ENCODE measurements at regions not wholly inside any gene's neighbourhood (a gene's known extent, or its start where the extent isn't known, plus 50 kb on each side); places are given as distances from the start of the nearest gene placed in this dataset.
"Not testable (repeated sequence)": the region's sequence is repeated elsewhere in the genome, so short reads cannot be mapped to it uniquely, and the experiment has no call there.

DNA sequence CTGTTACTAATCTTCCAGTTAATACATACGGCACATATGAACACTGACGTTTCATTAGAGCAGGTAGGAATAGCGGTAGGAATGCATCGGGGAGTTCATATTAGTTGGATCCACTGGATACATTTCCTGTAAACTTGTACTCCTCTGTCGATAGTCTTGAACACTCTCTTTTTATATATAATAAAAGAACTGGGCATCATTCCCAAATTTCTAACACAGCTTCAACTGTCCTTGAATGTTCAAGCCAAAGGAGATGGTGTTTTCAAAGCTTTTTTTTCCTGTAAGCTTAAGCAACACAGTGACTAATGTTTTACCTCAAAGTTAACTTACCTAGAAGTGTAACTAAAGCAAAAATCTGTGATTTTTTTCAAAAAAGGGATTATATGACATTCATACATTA lies 195.3 kb downstream of the UTRN start:
- no peak for DNase-seq

- no peak for DNase-seq
These were observed 196.4 kb downstream of the UTRN start for GRCh38 chr6:144481527-144481926.

GRCh38 chr6:144482142-144482541 lies 197.0 kb downstream of the UTRN start:
- peak; percentile 84 for DNase-seq

GRCh38 chr6:144485531-144485930 lies 200.4 kb downstream of the UTRN start:
- DNase-seq = no peak

DNA sequence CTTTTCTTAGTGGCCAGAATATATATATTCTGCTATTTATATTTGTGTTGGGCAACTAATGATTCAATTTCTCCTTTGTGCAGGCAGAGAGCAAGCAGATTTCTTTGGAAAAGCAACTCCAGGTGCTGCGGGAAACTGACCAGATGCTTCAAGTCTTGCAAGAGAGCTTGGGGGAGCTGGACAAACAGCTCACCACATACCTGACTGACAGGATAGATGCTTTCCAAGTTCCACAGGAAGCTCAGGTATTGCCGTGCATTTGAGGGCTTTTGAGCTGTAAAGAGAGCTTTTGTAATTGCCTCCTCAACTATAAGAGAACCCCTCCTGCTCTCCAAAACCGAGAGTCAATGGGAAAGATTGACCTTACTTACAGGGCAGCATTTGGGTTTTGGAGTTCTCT lies 203.5 kb downstream of the UTRN start:
- DNase-seq = no peak

GRCh38 chr6:144493035-144493910 lies 208.1 kb downstream of the UTRN start:
- no peak for DNase-seq

- not testable (repeated sequence) for DNase-seq
These were observed 209.9 kb downstream of the UTRN start for GRCh38 chr6:144495076-144495475.

DNA sequence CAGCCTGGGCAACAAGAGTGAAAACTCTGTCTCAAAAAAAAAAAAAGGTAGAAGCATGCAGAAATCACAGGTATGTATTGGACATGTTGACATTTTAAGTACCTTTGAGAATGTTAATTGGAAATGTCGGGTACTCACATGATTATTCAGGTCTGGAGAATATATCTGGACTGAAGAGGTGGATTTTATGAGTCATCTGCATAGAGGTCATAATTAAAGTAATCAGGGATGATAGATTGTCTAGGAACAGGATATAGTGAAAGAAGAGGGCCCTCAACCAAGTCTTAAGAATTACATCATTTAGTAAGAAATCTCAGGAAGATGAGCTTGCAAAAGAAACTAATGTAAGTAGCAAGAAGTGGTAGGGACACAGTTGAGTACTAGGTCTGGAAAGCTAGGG lies 212.5 kb downstream of the UTRN start:
- DNase-seq = no peak

- no peak for DNase-seq
These were observed 215.8 kb downstream of the UTRN start for GRCh38 chr6:144500892-144501291.

DNA sequence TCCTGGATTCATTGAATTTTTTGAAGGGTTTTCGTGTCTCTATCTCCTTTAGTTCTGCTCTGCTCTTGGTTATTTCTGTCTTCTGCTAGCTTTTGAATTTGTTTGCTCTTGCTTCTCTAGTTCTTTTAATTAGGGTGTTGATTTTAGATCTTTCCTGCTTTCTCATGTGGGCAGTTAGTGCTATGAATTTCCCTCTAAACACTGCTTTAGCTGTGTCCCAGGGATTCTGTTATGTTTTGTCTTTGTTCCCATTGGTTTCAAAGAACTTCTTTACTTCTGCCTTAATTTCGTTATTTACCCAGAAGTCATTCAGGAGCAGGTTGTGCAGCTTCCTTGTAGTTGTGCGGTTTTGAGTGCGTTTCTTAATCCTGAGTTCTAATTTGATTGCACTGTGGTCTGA lies 220.1 kb downstream of the UTRN start:
- not testable (repeated sequence) for DNase-seq

DNA sequence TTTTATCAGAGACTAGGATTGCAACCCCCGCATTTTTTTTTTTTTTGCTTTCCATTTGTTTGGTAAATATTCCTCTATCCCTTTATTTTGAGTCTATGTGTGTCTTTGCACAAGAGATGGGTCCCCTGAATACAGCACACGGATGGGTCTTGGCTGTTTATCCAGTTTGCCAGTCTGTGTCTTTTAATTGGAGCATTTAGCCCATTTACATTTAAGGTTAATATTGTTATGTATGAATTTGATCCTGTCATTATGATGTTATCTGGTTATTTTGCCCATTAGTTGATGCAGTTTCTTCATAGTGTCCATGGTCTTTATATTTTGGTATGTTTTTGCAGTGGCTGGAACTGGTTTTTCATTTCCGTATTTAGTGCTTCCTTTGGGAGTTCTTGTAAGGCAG lies 220.9 kb downstream of the UTRN start:
- not testable (repeated sequence) for DNase-seq

GRCh38 chr6:144507772-144508312 lies 222.7 kb downstream of the UTRN start:
- not testable (repeated sequence) for DNase-seq

GRCh38 chr6:144510859-144511258 lies 225.7 kb downstream of the UTRN start:
- no peak for DNase-seq

DNA sequence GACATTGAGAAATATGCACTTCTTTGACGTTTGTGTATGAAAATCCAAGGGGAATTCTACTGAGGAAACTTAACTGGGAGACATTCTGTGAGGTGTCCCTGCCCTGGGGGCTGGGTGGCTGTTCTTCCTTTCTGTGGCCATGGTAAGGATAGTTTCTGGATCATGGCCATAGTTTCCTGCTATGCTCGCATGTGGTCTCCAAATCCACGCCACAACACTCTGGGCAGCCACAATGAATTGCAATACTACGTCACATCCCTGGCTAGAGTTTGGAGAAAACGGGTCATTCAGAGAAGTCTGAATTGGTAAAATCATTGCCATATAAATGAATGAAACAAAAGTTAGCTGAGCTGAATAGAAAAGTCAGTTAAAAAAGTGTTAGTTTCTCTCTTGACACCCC lies 230.6 kb downstream of the UTRN start:
- DNase-seq = no peak

DNA sequence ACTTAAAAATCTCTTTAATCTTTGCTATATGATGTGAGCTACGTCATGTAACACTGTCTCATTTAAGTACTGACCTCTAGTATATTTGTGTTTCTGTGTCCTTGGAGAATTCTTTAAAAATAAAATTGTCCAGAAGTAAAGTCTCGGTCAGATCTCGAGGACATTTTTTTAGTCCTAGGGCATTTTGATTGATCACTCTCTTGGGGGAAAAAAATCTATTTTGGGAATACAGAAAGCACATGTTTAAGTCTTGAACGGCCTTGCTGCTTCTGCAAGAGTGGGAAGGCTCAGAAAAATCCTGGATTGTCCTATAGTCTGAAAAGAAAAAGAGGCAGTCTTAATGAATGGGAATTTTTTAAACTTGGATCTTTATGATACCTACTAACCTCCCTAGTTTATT lies 234.3 kb downstream of the UTRN start:
- no peak for DNase-seq

DNA sequence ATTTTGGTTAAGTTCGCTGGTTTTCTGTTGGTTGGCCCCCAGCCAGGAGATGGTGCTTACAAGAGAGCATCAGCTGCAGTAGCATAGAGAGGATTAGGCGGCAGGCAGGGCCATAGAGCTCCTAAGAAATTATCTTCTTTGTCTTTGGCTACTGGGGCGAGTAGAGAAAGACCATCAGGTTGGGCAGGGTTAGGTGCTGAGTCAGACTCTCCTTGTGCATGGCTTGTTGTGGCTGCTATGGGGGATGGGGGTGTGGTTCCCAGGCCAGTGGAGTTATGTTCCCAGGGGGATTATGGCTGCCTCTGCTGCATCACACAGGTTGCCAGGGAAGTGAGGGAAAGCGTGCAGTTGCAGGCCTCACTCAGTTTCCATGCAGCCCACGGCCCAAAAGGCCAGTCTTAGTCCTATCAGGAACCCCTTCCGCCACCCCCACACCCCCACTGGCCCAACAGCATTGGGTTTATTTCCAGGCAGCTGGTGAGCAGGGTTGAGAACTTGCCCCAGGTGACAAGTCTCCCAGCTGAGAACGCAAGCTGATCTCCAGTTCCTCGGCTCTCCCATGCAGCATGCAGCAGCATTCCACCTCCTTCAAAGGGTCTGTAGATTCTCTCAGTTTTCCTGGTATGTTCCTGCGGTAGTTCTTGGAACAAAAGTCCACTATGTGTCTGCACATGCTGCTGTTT lies 243.7 kb downstream of the UTRN start:
- peak; percentile 79 for DNase-seq

DNA sequence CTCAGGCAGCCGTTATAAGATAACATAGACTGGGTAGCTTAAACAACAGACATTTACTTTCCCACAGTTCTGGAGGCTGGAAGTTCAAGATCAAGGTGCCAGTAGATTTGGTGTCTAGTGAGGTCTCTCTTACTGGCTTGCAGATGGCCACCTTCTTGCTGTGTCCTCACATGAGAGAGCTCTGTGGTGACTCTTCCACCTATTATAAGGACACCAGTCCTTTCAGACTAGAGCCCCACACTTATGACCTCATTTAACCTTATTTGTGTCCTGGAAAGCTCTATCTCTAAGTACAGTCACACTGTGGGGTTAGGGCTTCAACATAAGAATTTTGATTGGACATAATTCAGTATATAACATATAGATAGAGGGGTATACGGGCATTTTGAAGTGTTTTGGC lies 245.0 kb downstream of the UTRN start:
- DNase-seq = no peak

DNA sequence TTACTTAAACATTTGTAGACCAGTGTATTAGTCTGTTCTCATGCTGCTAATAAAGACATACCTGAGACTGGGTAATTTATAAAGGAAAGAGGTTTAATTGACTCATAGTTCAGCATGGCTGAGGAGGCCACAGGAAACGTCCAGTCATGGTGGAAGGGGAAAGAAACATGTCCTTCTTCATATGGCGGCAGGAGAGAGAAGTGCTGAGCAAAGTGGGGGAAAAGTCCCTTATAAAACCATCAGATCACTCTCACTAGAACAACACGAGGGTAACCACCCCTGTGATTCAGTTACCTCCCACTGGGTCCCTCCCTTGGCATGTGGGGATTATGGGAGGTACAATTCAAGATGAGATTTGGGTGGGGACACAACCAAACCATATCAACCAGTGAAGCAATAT lies 247.1 kb downstream of the UTRN start:
- not testable (repeated sequence) for DNase-seq

DNA sequence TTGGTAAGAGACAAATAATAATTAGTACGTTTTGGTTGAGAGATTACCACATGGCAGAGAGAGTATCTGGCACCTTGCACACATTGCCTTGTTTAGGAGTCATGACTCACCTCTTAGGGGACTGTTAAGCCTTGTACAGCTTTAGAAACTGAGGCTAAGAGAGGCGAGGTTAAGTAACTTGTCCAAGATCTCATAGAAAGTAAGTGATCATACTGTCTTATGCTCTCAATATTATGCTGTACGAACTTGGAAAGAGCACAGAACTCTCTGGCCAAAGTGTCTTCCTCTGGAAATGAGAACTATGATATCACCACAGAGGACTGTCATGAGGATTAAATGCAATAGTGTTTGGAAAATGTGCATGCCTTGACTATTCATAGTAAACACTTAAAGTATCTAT lies 249.0 kb downstream of the UTRN start:
- no peak for DNase-seq

- no peak for DNase-seq
These were observed 250.5 kb downstream of the UTRN start for GRCh38 chr6:144535630-144536029.

DNA sequence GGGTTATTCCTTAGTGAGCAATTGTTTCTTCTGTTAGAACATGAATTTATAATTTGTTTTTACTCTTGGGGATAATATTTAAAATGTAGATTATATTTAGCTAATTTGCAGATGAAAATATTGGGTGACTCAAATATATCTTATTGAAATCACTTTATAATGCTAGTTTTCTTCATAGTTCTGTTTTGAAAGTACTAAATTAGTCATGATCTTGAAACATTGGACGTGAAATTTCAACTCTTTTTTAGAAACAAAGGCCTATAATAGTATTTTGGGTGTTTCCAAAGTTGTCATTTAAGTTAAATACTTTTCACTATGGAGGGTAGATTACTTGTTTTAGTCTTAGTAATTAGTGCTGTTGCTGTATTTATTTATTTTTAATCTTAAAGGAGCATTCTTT lies 250.9 kb downstream of the UTRN start:
- DNase-seq = no peak

DNA sequence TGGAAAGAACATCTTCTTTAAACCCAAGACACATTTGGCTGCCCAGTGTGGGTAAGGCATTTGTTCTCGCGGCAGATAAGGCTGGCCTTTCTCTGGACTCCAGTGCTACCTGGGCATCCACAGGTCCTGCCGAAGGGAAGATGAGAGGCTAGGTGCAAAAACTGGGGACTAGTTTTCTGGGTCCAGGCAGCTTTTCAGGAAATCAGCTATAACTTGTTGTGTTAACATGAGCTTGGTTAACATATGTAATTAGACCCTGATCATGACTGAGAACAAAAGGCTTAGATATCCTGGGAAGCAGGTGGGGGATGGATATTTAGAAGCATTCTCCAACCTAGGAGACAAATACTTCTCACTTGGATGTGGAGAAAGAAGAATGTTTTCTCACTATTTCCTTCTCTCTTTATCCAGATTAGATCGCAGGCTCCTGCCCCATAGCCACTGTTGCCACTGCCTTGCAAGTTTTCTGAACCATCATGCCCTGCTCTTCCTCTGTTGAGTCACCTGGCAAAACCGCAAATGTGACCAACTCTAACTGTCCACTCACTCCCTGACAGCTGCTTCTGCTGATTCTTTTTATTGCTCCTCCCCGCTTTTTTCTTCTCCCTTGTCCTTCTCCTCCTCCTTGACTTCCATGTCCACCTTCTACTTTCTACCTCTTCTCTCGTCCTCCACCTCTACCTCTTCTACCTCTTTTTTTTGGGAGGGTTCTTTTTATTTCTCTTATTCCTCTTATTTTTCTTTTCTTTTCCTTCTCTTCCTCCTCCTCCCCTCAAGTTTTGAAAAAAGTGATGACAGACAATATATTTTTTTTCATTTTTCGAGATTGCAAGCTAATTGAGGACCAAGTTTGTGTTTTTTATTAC lies 258.1 kb downstream of the UTRN start:
- DNase-seq = no peak

- no peak for DNase-seq
These were observed 259.2 kb downstream of the UTRN start for GRCh38 chr6:144544266-144544830.

Measured in islet precursor cell (in vitro differentiated cells).